ENCODE measurements at regions not wholly inside any gene's neighbourhood (a gene's known extent, or its start where the extent isn't known, plus 50 kb on each side); places are given as distances from the start of the nearest gene placed in this dataset.

- ChIA-PET POLR2A (ENCODE audit: unreplicated experiment) (no interaction called here), CTCF (no interaction called here)
- no peak overlapping the region for H3K4me2 ChIP-seq (ENCODE audit: low read depth, low read length)
- H3K4me3 ChIP-seq (ENCODE audit: insufficient read depth, low read depth, low read length): no peak overlapping the region
- no peak for ATAC-seq (ENCODE audit: low read depth)
- H3K36me3 ChIP-seq (ENCODE audit: control insufficient read depth, insufficient read depth, low read length): no peaks in the 10 kb centered on the region
- DNase-seq: no peak
- no peak overlapping the region for H3K23ac ChIP-seq (ENCODE audit: low read depth, low read length)
- no peak overlapping the region for H4K8ac ChIP-seq (ENCODE audit: low read depth in 2 of 2, low read length in 2 of 2)
- TF ChIP-seq RCOR1 (IDR thresholded peaks at IDR 0.05; ENCODE audit: insufficient replicate concordance, low read length): no peak
- TF ChIP-seq CHD1 (IDR thresholded peaks at IDR 0.05; ENCODE audit: low read depth, low read length): no peak
- no peak for TF ChIP-seq SMC3 (IDR thresholded peaks at IDR 0.05; ENCODE audit: low read depth, low read length)
- BruUV-seq (replicated peaks): no TSS peak
- H3K79me1 ChIP-seq (ENCODE audit: low read depth in 1 of 2, low read length in 2 of 2): no peaks in the 10 kb centered on the region
- H3K18ac ChIP-seq (ENCODE audit: low read depth, low read length): no peak overlapping the region
- no CpG with 5 or more reads among the region's 1 CpG for WGBS, 2 experiments (ENCODE audit: extremely low coverage in 2 of 2, insufficient read length in 1 of 2)
- H2BK5ac ChIP-seq (ENCODE audit: low read depth, low read length, poor library complexity, severe bottlenecking): no peak overlapping the region
- no peak overlapping the region for H4K5ac ChIP-seq (ENCODE audit: low read depth, low read length)
- H2BK120ac ChIP-seq (ENCODE audit: low read depth, low read length): no peak overlapping the region
- H2AFZ ChIP-seq (replicated peaks; ENCODE audit: low read length, poor library complexity): no peak overlapping the region
- no peak overlapping the region for H3K14ac ChIP-seq (replicated peaks; ENCODE audit: low read depth, low read length)
- no peak overlapping the region for H3K56ac ChIP-seq (ENCODE audit: extremely low read depth, insufficient read depth, low read length)
- H2AK5ac ChIP-seq (ENCODE audit: low read depth, low read length): no peak overlapping the region
- H3K9ac ChIP-seq (ENCODE audit: low read depth, low read length): no peak overlapping the region
- H3K9me1 ChIP-seq (ENCODE audit: insufficient read depth, low read length): no peaks in the 10 kb centered on the region
- in situ Hi-C loops (cut with MboI; ENCODE audit: low sequenced_read_pairs): no loop called here
- no peak overlapping the region for H3K27ac ChIP-seq (ENCODE audit: insufficient read depth, low read length)
- no peak overlapping the region for H2BK20ac ChIP-seq (ENCODE audit: low read depth, low read length)
- H3K4ac ChIP-seq (ENCODE audit: low read depth, low read length): no peak overlapping the region
- no peaks in the 10 kb centered on the region for H3K4me1 ChIP-seq (ENCODE audit: control insufficient read depth, insufficient read depth, low read length)
- dilution Hi-C loops (cut with HindIII; ENCODE audit: low sequenced_read_pairs, unreplicated experiment): no loop called here
- no peaks in the 10 kb centered on the region for H3K9me3 ChIP-seq (ENCODE audit: control insufficient read depth, insufficient read depth, low read length)
- intact Hi-C loops (cut with micrococcal nuclease): no loop called here
- no peak overlapping the region for H2AK9ac ChIP-seq (replicated peaks; ENCODE audit: low read depth, low read length, poor library complexity)
- H2BK15ac ChIP-seq (ENCODE audit: low read depth, low read length): no peak overlapping the region
- no peak overlapping the region for H4K91ac ChIP-seq (ENCODE audit: insufficient read depth, low read depth, low read length)
- no peaks in the 10 kb centered on the region for H3K27me3 ChIP-seq (ENCODE audit: control insufficient read depth, insufficient read depth, low read length)
- no peaks in the 10 kb centered on the region for H4K20me1 ChIP-seq (ENCODE audit: insufficient read depth, low read length)
Measured at GRCh38 chr7:108642126-108642525, 72.5 kb downstream of the DNAJB9 start.
